Body of pancreas (tissue), 4 donors: ENCODE measurements at regions not wholly inside any gene's neighbourhood (a gene's known extent, or its start where the extent isn't known, plus 50 kb on each side); places are given as distances from the start of the nearest gene placed in this dataset.

Source experiments
- ATAC-seq: fragments of 150-250 bp; one replicate; pipeline ENCODE4 v1.9.1; 2016
- DNase-seq, 4 donors: peaks; one replicate each; pipeline ENCODE4 v3.0.0-alpha.2; 2019
- H3K27ac ChIP-seq, 4 donors: fragments of 200-600 bp; sonication (generic); 1 replicate in 3 of 4; 2 replicates in 1 of 4; pipeline versions ENCODE4 v1.5.1 to v1.6.1; 2016 to 2019; ENCODE audit warnings: mild to moderate bottlenecking in 1 of 4, mixed read lengths in 1 of 4, moderate library complexity in 1 of 4
- H3K27me3 ChIP-seq, 2 donors: fragments of 200-600 bp; sonication (generic); one replicate each; pipeline ENCODE4 v1.6.0; 2016; ENCODE audit warnings: mild to moderate bottlenecking in 1 of 2
- H3K36me3 ChIP-seq, 2 donors: fragments of 200-600 bp; sonication (generic); replicated peaks in 1 of 2; 2 replicates each; pipeline ENCODE4 v1.5.1; 2016; ENCODE audit warnings: low read depth in 2 of 2; ENCODE audit not compliant: insufficient read depth in 1 of 2
- H3K4me1 ChIP-seq: fragments of 200-600 bp; sonication (generic); one replicate; pipeline ENCODE4 v1.6.0; 2016
- H3K4me3 ChIP-seq, 2 donors: fragments of 200-600 bp; sonication (generic); 1 replicate in 1 of 2; 2 replicates in 1 of 2; pipeline ENCODE4 v1.5.1; 2016 to 2019
- H3K9me3 ChIP-seq, 3 donors: fragments of 200-600 bp; sonication (generic); 1 replicate in 2 of 3; 2 replicates in 1 of 3; pipeline ENCODE4 v1.5.1; 2016
- CTCF ChIP-seq, 7 experiments: fragments of 450-650 bp in 4 of 7; fragments of 200-600 bp in 3 of 7; sonication (generic) in 3 of 7; IDR thresholded peaks; one replicate each; pipeline ENCODE4 v1.5.1; 2016 to 2019; ENCODE audit warnings: antibody characterized with exemption in 7 of 7
- POLR2A ChIP-seq, 3 donors: fragments of 450-650 bp; IDR thresholded peaks; one replicate each; pipeline ENCODE4 v1.6.1; 2016; ENCODE audit warnings: antibody characterized with exemption in 3 of 3, mild to moderate bottlenecking in 2 of 3
- WGBS, 2 donors: methylation state at CpG; one replicate each; pipeline ENCODE4 v1.1.5; 2017; 5-methylcytosine and 5-hydroxymethylcytosine counted together
- intact Hi-C: fragments of 100-400 bp; cut with DNase I; formaldehyde crosslinking; loops from one replicate; pipeline ENCODE4 v1.15.1; 2023

- Histone ChIP-seq H3K36me3 (no peaks in the 10 kb centered on the region), H3K27ac (no peak overlapping the region), H3K4me3 (no peak overlapping the region), H3K4me1 (peaks cover 6% of the 10 kb centered on the region), H3K27me3 (no peaks in the 10 kb centered on the region), H3K9me3 (no peaks in the 10 kb centered on the region)
- intact Hi-C loops: no loop called here
- no peak for TF ChIP-seq CTCF (IDR thresholded peaks at IDR 0.05)
- no peak for TF ChIP-seq POLR2A (IDR thresholded peaks at IDR 0.05)
- ATAC-seq (no peak), DNase-seq (no peak)
- WGBS, 2 donors: 54 to 69% methylated on average over 7 of the region's 7 CpGs
These were observed 70.9 kb upstream of the CCDC71L start for GRCh38 chr7:106731646-106732444.

GRCh38 chr7:106735637-106736036 lies 74.7 kb upstream of the CCDC71L start:
- ATAC-seq: no peak
- no peak for DNase-seq
- no peak overlapping the region for H3K4me3 ChIP-seq
- no peak for TF ChIP-seq POLR2A (IDR thresholded peaks at IDR 0.05)
- TF ChIP-seq CTCF (IDR thresholded peaks at IDR 0.05): no peak
- no peak overlapping the region for H3K27ac ChIP-seq
- 87 to 95% methylated on average over 1 of the region's 1 CpG for WGBS, 2 donors
- no peaks in the 10 kb centered on the region for H3K27me3 ChIP-seq
- peaks cover 9% of the 10 kb centered on the region for H3K4me1 ChIP-seq
- intact Hi-C loops: no loop called here
- no peaks in the 10 kb centered on the region for H3K36me3 ChIP-seq
- no peaks in the 10 kb centered on the region for H3K9me3 ChIP-seq

GRCh38 chr7:106736123-106736507 lies 75.2 kb upstream of the CCDC71L start:
- no peak for TF ChIP-seq CTCF (IDR thresholded peaks at IDR 0.05)
- no peak for TF ChIP-seq POLR2A (IDR thresholded peaks at IDR 0.05)
- H3K4me3 ChIP-seq: no peak overlapping the region
- peak overlapping the region in 1 of 4 donors; percentile 56 for H3K27ac ChIP-seq
- ATAC-seq (no peak), DNase-seq (no peak)
- no peaks in the 10 kb centered on the region for H3K36me3 ChIP-seq
- WGBS, 2 donors: 26 to 30% methylated on average over 3 of the region's 3 CpGs
- intact Hi-C loops: no loop called here
- H3K9me3 ChIP-seq: no peaks in the 10 kb centered on the region
- no peaks in the 10 kb centered on the region for H3K27me3 ChIP-seq
- peaks cover 9% of the 10 kb centered on the region for H3K4me1 ChIP-seq

GRCh38 chr7:106736508-106737201 lies 75.7 kb upstream of the CCDC71L start:
- no peaks in the 10 kb centered on the region for H3K9me3 ChIP-seq
- intact Hi-C loops: no loop called here
- 29 to 36% methylated on average over 5 of the region's 5 CpGs for WGBS, 2 donors
- ATAC-seq (peak; percentile 87), DNase-seq (peak; percentile 31 to 71 (median 46))
- peak overlapping the region in 3 of 4 donors; percentile 16 to 56 (median 43) for H3K27ac ChIP-seq
- no peak overlapping the region for H3K4me3 ChIP-seq
- no peaks in the 10 kb centered on the region for H3K36me3 ChIP-seq
- peaks cover 9% of the 10 kb centered on the region for H3K4me1 ChIP-seq
- TF ChIP-seq CTCF (IDR thresholded peaks at IDR 0.05) (peak; percentile 47 to 81 (median 70)), POLR2A (IDR thresholded peaks at IDR 0.05) (no peak)
- H3K27me3 ChIP-seq: no peaks in the 10 kb centered on the region
